SK-N-SH (cell line): ENCODE measurements at regions not wholly inside any gene's neighbourhood (a gene's known extent, or its start where the extent isn't known, plus 50 kb on each side); places are given as distances from the start of the nearest gene placed in this dataset.

Experiments
- CTCF ChIA-PET: fragments of 300-600, 350-600 bp; formaldehyde crosslinking; extraction: SDS; loops from one replicate; lab custom pipeline; 2021; lab: Yijun Ruan, JAX
- POLR2A ChIA-PET: fragments of 350-600 bp; sonication (Branson Sonifier 250); formaldehyde crosslinking; extraction: SDS; loops from one replicate; lab custom pipeline; 2020; ENCODE audit warnings: antibody characterized with exemption, inconsistent platforms; lab: Yijun Ruan, JAX
- DNase-seq: peaks from one replicate; pipeline ENCODE4 v3.0.0; 2012
- H2AFZ ChIP-seq: fragments of 200-600 bp; sonication (generic); 2 replicates; pipeline ENCODE4 v1.8.1; 2016; ENCODE audit warnings: antibody characterized with exemption, mild to moderate bottlenecking, low read depth
- H3F3A ChIP-seq: fragments of 200-600 bp; sonication (generic); replicated peaks from 2 replicates; pipeline ENCODE3; 2016; ENCODE audit warnings: antibody characterized with exemption, mild to moderate bottlenecking; ENCODE audit not compliant: insufficient read depth
- H3K27ac ChIP-seq, 2 experiments: fragments of 200-500 bp in 1 of 2; fragments of 200-600 bp in 1 of 2; sonication (Bioruptor generic) in 1 of 2; sonication (generic), shearing (Covaris generic) in 1 of 2; 2 replicates each; pipeline versions ENCODE4 v1.5.1 to v1.6.1; 2014 to 2016; ENCODE audit warnings: low read depth in 2 of 2, inconsistent platforms in 1 of 2, low read length in 1 of 2, mild to moderate bottlenecking in 1 of 2, mixed read lengths in 1 of 2
- H3K27me3 ChIP-seq: fragments of 200-600 bp; sonication (generic), shearing (Covaris generic); 2 replicates; pipeline ENCODE4 v1.6.1; 2016; ENCODE audit warnings: mixed run types; ENCODE audit not compliant: insufficient read depth
- H3K36me3 ChIP-seq, 2 experiments: fragments of 200-500 bp in 1 of 2; fragments of 200-600 bp in 1 of 2; sonication (Bioruptor generic) in 1 of 2; sonication (generic) in 1 of 2; replicated peaks in 1 of 2; 2 replicates each; pipeline versions ENCODE3 to v1.5.1; 2014 to 2016; ENCODE audit warnings: low read length in 1 of 2, mild to moderate bottlenecking in 1 of 2; ENCODE audit not compliant: insufficient read depth in 2 of 2, control insufficient read depth in 1 of 2
- H3K4me1 ChIP-seq, 2 experiments: fragments of 200-500 bp in 1 of 2; fragments of 200-600 bp in 1 of 2; sonication (Bioruptor generic) in 1 of 2; sonication (generic), shearing (Covaris generic) in 1 of 2; 2 replicates each; pipeline versions ENCODE4 v1.5.1 to v1.6.1; 2014 to 2016; ENCODE audit warnings: low read depth in 1 of 2, low read length in 1 of 2, mixed run types in 1 of 2; ENCODE audit not compliant: insufficient read depth in 2 of 2, control insufficient read depth in 1 of 2
- H3K4me2 ChIP-seq: fragments of 200-600 bp; sonication (generic), shearing (Covaris generic); 2 replicates; pipeline ENCODE4 v1.6.1; 2017; ENCODE audit warnings: mixed run types
- H3K4me3 ChIP-seq, 2 experiments: fragments of 200-500 bp in 1 of 2; fragments of 200-600 bp in 1 of 2; sonication (Bioruptor generic) in 1 of 2; sonication (generic), shearing (Covaris generic) in 1 of 2; 2 replicates each; pipeline versions ENCODE4 v1.5.1 to v1.8.1; 2014 to 2016; ENCODE audit warnings: low read depth in 2 of 2, inconsistent platforms in 1 of 2, low read length in 1 of 2, mild to moderate bottlenecking in 1 of 2, mixed read lengths in 1 of 2, moderate library complexity in 1 of 2
- H3K79me2 ChIP-seq: fragments of 200-600 bp; sonication (generic); 2 replicates; pipeline ENCODE4 v1.8.1; 2017; ENCODE audit warnings: mild to moderate bottlenecking; ENCODE audit not compliant: insufficient read depth
- H3K9ac ChIP-seq: fragments of 200-600 bp; sonication (generic); 2 replicates; pipeline ENCODE4 v1.6.1; 2017; ENCODE audit warnings: mixed run types
- H3K9me2 ChIP-seq: fragments of 200-600 bp; sonication (generic); 2 replicates; pipeline ENCODE4 v1.6.1; 2017; ENCODE audit warnings: mixed run types
- H3K9me3 ChIP-seq: fragments of 200-600 bp; sonication (generic); 2 replicates; pipeline ENCODE4 v1.6.1; 2017; ENCODE audit warnings: mixed run types, mild to moderate bottlenecking, moderate library complexity
- H4K20me1 ChIP-seq: fragments of 200-600 bp; sonication (generic); 2 replicates; pipeline ENCODE4 v1.6.1; 2017; ENCODE audit warnings: mild to moderate bottlenecking, mixed run types; ENCODE audit not compliant: insufficient read depth
- CHD2 ChIP-seq: fragments of 150-350 bp; IDR thresholded peaks from 2 replicates; pipeline ENCODE4 v1.6.1; 2018; ENCODE audit warnings: low read length; ENCODE audit not compliant: partially characterized antibody
- EP300 ChIP-seq, 2 experiments: IDR thresholded peaks; 2 replicates each; pipeline versions ENCODE4 v1.4.0 to v1.6.1; 2012; ENCODE audit warnings: borderline replicate concordance in 1 of 2, low read depth in 1 of 2, low read length in 1 of 2
- GATA2 ChIP-seq: sonication (generic); formaldehyde crosslinking; IDR thresholded peaks from 2 replicates; pipeline ENCODE4 v1.5.0; 2020; ENCODE audit warnings: mild to moderate bottlenecking, missing genetic modification reagents
- NFIC ChIP-seq: IDR thresholded peaks from 2 replicates; pipeline ENCODE4 v1.4.0; 2012; ENCODE audit warnings: borderline replicate concordance
- POLR2AphosphoS5 ChIP-seq: IDR thresholded peaks from 2 replicates; pipeline ENCODE4 v1.6.1; 2012; ENCODE audit warnings: low read depth, low read length
- RCOR1 ChIP-seq: fragments of 150-350 bp; IDR thresholded peaks from 2 replicates; pipeline ENCODE4 v1.6.1; 2017; ENCODE audit warnings: antibody characterized with exemption, low read length
- SIN3A ChIP-seq: IDR thresholded peaks from 2 replicates; pipeline ENCODE4 v1.6.1; 2012; ENCODE audit warnings: low read depth, mild to moderate bottlenecking, low read length, moderate library complexity, borderline replicate concordance
- SMC3 ChIP-seq: IDR thresholded peaks from 2 replicates; pipeline ENCODE4 v1.6.1; 2012; ENCODE audit warnings: low read depth, low read length, improper control_type of control experiment
- TAF1 ChIP-seq: IDR thresholded peaks from 2 replicates; pipeline ENCODE4 v1.6.1; 2012; ENCODE audit warnings: low read depth, mild to moderate bottlenecking, low read length, moderate library complexity, borderline replicate concordance
- TCF12 ChIP-seq: IDR thresholded peaks from 2 replicates; pipeline ENCODE4 v1.4.0; 2012
- WGBS: methylation state at CpG from one replicate; pipeline ENCODE4 v1.1.6; 2017; ENCODE audit warnings: low lambda C conversion rate; 5-methylcytosine and 5-hydroxymethylcytosine counted together
- TF ChIP-seq, protein P1 (sequence below): IDR thresholded peaks from 2 replicates; pipeline ENCODE4 v1.4.0; 2012; ENCODE audit warnings: low read depth, borderline replicate concordance
- TF ChIP-seq, protein P2 (sequence below): IDR thresholded peaks from 2 replicates; pipeline ENCODE4 v1.4.0; 2012; ENCODE audit warnings: low read depth
- TF ChIP-seq, protein P3 (sequence below): IDR thresholded peaks from 2 replicates; pipeline ENCODE4; 2012

DNA sequence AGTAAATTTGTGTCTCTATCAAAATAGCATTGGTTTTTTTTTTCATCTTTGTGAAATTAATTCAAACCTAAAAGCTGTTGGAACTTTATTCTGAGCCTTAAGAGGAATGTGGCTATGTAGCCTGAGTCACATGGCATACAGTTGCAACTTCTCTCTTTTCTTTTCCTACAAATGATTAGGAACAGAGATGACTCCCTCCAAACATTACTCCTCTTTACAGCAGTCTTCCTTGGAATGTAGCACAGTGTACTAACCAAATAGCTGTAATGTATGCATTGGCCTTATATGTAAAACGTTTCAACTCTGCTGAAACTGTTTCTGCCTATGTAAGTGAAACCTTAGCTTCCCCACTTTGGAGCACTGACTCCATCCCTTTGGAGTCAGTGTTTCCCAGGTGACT is 100.9 kb upstream of the MAP1B start:
- H3K27ac ChIP-seq = peak overlapping the region in 1 of 2 experiments; percentile 96; a peak in 2 of 4 replicates
- no peak overlapping the region for H3K4me2 ChIP-seq
- H3K9me2 ChIP-seq = no peaks in the 10 kb centered on the region
- no peaks in the 10 kb centered on the region for H4K20me1 ChIP-seq
- H3K9me3 ChIP-seq = no peaks in the 10 kb centered on the region
- WGBS = 46% methylated on average over 1 of the region's 1 CpG
- POLR2A ChIA-PET = no interaction called here
- TF ChIP-seq, protein P1, sequence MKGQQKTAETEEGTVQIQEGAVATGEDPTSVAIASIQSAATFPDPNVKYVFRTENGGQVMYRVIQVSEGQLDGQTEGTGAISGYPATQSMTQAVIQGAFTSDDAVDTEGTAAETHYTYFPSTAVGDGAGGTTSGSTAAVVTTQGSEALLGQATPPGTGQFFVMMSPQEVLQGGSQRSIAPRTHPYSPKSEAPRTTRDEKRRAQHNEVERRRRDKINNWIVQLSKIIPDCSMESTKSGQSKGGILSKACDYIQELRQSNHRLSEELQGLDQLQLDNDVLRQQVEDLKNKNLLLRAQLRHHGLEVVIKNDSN = peak; percentile 31; the same call in 1 of the 2 replicates
- TF ChIP-seq SIN3A (no peak), POLR2AphosphoS5 (no peak)
- TF ChIP-seq, protein P2, sequence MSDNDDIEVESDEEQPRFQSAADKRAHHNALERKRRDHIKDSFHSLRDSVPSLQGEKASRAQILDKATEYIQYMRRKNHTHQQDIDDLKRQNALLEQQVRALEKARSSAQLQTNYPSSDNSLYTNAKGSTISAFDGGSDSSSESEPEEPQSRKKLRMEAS = peak; percentile 29; the same call in 1 of the 2 replicates
- TF ChIP-seq, all 33 proteins: peak for 2
- Histone ChIP-seq H3K27me3 (no peaks in the 10 kb centered on the region), H3K4me1 (peaks cover 0 to 15% of the 10 kb centered on the region in 2 experiments; a peak in 2 of 4 replicates), H3K36me3 (no peaks in the 10 kb centered on the region), H3F3A (no peaks in the 10 kb centered on the region), H3K79me2 (no peaks in the 10 kb centered on the region), H3K4me3 (no peak overlapping the region), H2AFZ (no peak overlapping the region), H3K9ac (no peak overlapping the region)
- DNase-seq = no peak
- CTCF ChIA-PET = interaction anchor here (0.6 to 1.7 kb wide), 2 partner anchors 8 to 9 kb away, joined by 3 to 5 read pairs; no protein-coding TSS in a partner anchor

DNA sequence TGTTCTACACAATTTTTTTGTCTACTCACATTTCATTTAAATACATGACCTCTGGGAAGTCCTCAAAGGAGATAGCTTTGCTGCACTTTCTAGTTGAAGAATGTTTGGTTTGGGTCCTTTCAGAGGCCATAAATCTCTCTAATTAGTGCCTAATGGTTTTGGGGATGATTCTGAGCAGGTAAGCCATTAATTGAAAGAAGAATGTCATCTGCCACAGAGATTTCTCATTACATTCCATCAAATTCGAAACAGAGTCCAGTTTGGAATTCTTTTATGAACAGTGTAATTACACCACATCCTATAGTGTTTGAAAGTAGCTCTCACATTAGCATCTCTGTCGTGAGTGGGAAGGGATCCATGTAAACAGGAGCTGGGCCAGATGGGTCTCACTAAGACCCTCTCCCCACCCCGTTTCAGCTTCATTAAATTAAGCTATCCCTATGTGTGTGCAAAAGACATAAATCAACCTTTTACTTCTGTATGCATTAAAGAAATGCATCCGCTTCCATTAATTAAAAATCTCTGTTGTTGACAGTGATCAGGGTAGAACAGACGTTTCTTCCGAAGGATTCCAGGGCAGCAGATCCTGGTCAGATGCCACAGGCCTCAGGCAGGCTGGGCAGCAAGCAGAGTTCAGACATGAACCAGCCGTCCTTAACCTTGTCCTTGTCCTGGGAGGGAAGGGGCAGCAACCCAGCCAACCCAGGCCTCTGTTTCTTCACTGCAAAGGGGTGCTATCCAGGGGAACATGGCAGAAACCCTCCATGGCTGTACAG is 99.8 kb upstream of the MAP1B start:
- Histone ChIP-seq H3K79me2 (no peaks in the 10 kb centered on the region), H4K20me1 (no peaks in the 10 kb centered on the region), H3K4me1 (peaks cover 0 to 15% of the 10 kb centered on the region in 2 experiments; a peak in 2 of 4 replicates), H3K27me3 (no peaks in the 10 kb centered on the region), H3K4me2 (peak overlapping the region; percentile 32; the same call in 1 of the 2 replicates), H2AFZ (no peak overlapping the region), H3K27ac (peak overlapping the region in 1 of 2 experiments; percentile 96; a peak in 2 of 4 replicates), H3K36me3 (no peaks in the 10 kb centered on the region), H3K9ac (no peak overlapping the region), H3K4me3 (no peak overlapping the region; a peak in 1 of 4 replicates), H3F3A (no peaks in the 10 kb centered on the region), H3K9me3 (no peaks in the 10 kb centered on the region), H3K9me2 (no peaks in the 10 kb centered on the region)
- ChIA-PET CTCF (interaction anchor here (0.6 to 1.7 kb wide), 4 partner anchors 11 to 301 kb away, joined by 3 to 5 read pairs (median 3); no protein-coding TSS in a partner anchor), POLR2A (no interaction called here)
- WGBS = 20% methylated on average over 7 of the region's 7 CpGs
- DNase-seq = peak; percentile 63
- peak; percentile 71; the same call in 1 of the 2 replicates for TF ChIP-seq GATA2
- TF ChIP-seq SMC3 = peak; percentile 7; the same call in 1 of the 2 replicates
- peak; percentile 28 to 61; a peak in 3 of 4 replicates for TF ChIP-seq EP300 (IDR thresholded peaks at IDR 0.05; ENCODE audit: borderline replicate concordance in 1 of 2, low read depth in 1 of 2, low read length in 1 of 2)
- no peak for TF ChIP-seq NFIC
- no peak for TF ChIP-seq TAF1
- peak; percentile 93 for TF ChIP-seq RCOR1
- TF ChIP-seq TCF12 = peak; percentile 51
- TF ChIP-seq, protein P3, sequence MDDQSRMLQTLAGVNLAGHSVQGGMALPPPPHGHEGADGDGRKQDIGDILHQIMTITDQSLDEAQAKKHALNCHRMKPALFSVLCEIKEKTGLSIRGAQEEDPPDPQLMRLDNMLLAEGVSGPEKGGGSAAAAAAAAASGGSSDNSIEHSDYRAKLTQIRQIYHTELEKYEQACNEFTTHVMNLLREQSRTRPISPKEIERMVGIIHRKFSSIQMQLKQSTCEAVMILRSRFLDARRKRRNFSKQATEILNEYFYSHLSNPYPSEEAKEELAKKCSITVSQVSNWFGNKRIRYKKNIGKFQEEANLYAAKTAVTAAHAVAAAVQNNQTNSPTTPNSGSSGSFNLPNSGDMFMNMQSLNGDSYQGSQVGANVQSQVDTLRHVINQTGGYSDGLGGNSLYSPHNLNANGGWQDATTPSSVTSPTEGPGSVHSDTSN = peak; percentile 43
- peak; percentile 61 for TF ChIP-seq CHD2
